Fibroblast of lung (primary cell): ENCODE measurements at regions not wholly inside any gene's neighbourhood (a gene's known extent, or its start where the extent isn't known, plus 50 kb on each side); places are given as distances from the start of the nearest gene placed in this dataset.

Experiments
- DNase-seq, 2 donors: peaks; one replicate each; pipeline versions ENCODE4 v3.0.0 to v3.0.0-alpha.2; 2010; ENCODE audit warnings: low read depth in 2 of 2
- H2AFZ ChIP-seq: 2 replicates; pipeline ENCODE4 v1.5.1; 2012; ENCODE audit warnings: low read length, control low read depth, inconsistent platforms
- H3K27ac ChIP-seq: 2 replicates; pipeline ENCODE4 v1.5.1; 2011; ENCODE audit warnings: low read length, control low read depth; ENCODE audit not compliant: insufficient read depth
- H3K27me3 ChIP-seq: 2 replicates; pipeline ENCODE4 v1.5.1; 2011; ENCODE audit warnings: mild to moderate bottlenecking, low read length; ENCODE audit not compliant: control insufficient read depth, insufficient read depth
- H3K36me3 ChIP-seq: 2 replicates; pipeline ENCODE4 v1.5.1; 2011; ENCODE audit warnings: low read length; ENCODE audit not compliant: control insufficient read depth, insufficient read depth
- H3K4me1 ChIP-seq: 2 replicates; pipeline ENCODE4 v1.5.1; 2011; ENCODE audit warnings: low read length; ENCODE audit not compliant: control insufficient read depth, insufficient read depth; ENCODE audit errors: extremely low read depth
- H3K4me2 ChIP-seq: 2 replicates; pipeline ENCODE4 v1.5.1; 2011; ENCODE audit warnings: low read length, control low read depth; ENCODE audit not compliant: insufficient read depth; ENCODE audit errors: extremely low read depth
- H3K4me3 ChIP-seq, 4 experiments: fragments of 200-600 bp in 1 of 4; sonication (generic) in 1 of 4; replicated peaks in 1 of 4; 2 replicates each; pipeline ENCODE4 v1.5.1; 2011 to 2016; ENCODE audit warnings: low read length in 4 of 4, low read depth in 3 of 4, mild to moderate bottlenecking in 3 of 4, control low read depth in 2 of 4, inconsistent platforms in 1 of 4, mixed read lengths in 1 of 4; ENCODE audit not compliant: insufficient read depth in 1 of 4; ENCODE audit errors: control extremely low read depth in 1 of 4
- H3K79me2 ChIP-seq: 2 replicates; pipeline ENCODE4 v1.5.1; 2012; ENCODE audit warnings: mild to moderate bottlenecking, low read length, inconsistent platforms; ENCODE audit not compliant: control insufficient read depth, insufficient read depth
- H3K9ac ChIP-seq: 2 replicates; pipeline ENCODE4 v1.5.1; 2011; ENCODE audit warnings: mild to moderate bottlenecking, low read length, control low read depth; ENCODE audit not compliant: insufficient read depth
- H3K9me3 ChIP-seq: 2 replicates; pipeline ENCODE4 v1.5.1; 2012; ENCODE audit warnings: low read depth, low read length; ENCODE audit not compliant: control insufficient read depth, insufficient read depth
- H4K20me1 ChIP-seq: 2 replicates; pipeline ENCODE4 v1.5.1; 2011; ENCODE audit warnings: low read length; ENCODE audit not compliant: control insufficient read depth, insufficient read depth; ENCODE audit errors: extremely low read depth
- EZH2 ChIP-seq: IDR thresholded peaks from 2 replicates; pipeline ENCODE4 v1.5.1; 2012; ENCODE audit warnings: low read length, control low read depth, mild to moderate bottlenecking; ENCODE audit errors: missing control alignments
- TF ChIP-seq, protein P1 (sequence below), 2 donors: IDR thresholded peaks in 1 of 2; conservative IDR thresholded peaks in 1 of 2; 1 replicate in 1 of 2; 2 replicates in 1 of 2; pipeline ENCODE4 v1.5.1; 2011 to 2012; ENCODE audit warnings: low read length in 2 of 2, control low read depth in 1 of 2, inconsistent platforms in 1 of 2, low read depth in 1 of 2, mild to moderate bottlenecking in 1 of 2

DNA sequence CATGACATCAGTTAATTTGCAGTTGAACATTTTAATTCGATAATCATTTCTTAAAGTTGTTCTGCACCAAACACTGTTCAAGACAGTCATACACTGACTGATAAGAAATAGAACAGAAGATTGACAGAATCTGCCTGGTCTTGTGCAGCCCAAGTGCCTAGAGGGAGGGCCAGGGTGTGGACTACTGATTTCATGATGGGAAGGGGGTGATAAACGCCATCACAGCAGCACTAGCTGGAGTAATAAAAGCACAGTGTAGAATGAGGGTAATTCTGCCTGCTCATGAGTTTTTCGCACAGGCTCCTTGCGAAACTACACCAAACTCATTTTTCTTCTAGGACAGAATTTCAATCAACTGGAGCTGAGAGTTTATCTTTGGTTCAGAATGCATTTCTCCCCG lies 270.1 kb downstream of the ARL4A start:
- no peak overlapping the region for H3K27ac ChIP-seq
- DNase-seq = no peak
- H2AFZ ChIP-seq = no peak overlapping the region
- H3K4me3 ChIP-seq = no peak overlapping the region
- no peak overlapping the region for H3K9ac ChIP-seq
- TF ChIP-seq, protein P1, sequence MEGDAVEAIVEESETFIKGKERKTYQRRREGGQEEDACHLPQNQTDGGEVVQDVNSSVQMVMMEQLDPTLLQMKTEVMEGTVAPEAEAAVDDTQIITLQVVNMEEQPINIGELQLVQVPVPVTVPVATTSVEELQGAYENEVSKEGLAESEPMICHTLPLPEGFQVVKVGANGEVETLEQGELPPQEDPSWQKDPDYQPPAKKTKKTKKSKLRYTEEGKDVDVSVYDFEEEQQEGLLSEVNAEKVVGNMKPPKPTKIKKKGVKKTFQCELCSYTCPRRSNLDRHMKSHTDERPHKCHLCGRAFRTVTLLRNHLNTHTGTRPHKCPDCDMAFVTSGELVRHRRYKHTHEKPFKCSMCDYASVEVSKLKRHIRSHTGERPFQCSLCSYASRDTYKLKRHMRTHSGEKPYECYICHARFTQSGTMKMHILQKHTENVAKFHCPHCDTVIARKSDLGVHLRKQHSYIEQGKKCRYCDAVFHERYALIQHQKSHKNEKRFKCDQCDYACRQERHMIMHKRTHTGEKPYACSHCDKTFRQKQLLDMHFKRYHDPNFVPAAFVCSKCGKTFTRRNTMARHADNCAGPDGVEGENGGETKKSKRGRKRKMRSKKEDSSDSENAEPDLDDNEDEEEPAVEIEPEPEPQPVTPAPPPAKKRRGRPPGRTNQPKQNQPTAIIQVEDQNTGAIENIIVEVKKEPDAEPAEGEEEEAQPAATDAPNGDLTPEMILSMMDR (conservative IDR thresholded peaks at IDR 0.05 in 1 of 2, IDR thresholded peaks at IDR 0.05 in 1 of 2; ENCODE audit: low read depth in 1 of 2, low read length in 2 of 2) = no peak
- no peak for TF ChIP-seq EZH2
- no peaks in the 10 kb centered on the region for H4K20me1 ChIP-seq
- H3K4me1 ChIP-seq = no peaks in the 10 kb centered on the region
- no peaks in the 10 kb centered on the region for H3K36me3 ChIP-seq
- no peaks in the 10 kb centered on the region for H3K79me2 ChIP-seq
- H3K27me3 ChIP-seq = no peaks in the 10 kb centered on the region
- no peak overlapping the region for H3K4me2 ChIP-seq
- H3K9me3 ChIP-seq = no peaks in the 10 kb centered on the region

DNA sequence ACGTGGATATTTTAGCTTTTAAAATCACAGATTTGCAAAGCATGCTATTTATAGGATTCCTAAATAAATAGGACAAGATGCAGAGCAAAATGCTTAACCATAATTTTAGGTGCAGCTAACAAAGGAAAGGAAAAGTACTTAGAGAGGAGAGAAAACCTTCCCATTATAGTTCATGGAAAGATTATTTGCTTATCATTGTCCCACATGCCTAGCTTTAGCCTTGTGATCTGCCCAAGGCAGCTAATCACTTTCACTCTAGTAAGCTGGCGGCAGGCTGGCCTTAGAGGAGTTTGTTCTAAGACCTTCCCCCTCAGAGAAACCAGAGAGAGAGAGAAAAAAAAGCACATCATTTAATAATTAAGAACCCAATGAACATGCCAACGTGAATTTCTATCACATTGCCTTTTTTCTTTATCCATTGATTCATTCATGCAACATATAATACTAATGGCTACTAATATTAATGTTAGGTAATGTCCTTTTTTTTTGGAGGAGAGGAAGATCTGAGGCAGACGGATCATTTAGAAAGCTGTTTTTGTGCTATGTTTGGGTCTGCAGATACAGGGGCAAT lies 274.6 kb downstream of the ARL4A start:
- H3K9me3 ChIP-seq = no peaks in the 10 kb centered on the region
- no peak overlapping the region for H3K9ac ChIP-seq
- H3K79me2 ChIP-seq = no peaks in the 10 kb centered on the region
- no peak for TF ChIP-seq EZH2
- TF ChIP-seq, protein P1 (conservative IDR thresholded peaks at IDR 0.05 in 1 of 2, IDR thresholded peaks at IDR 0.05 in 1 of 2; ENCODE audit: low read depth in 1 of 2, low read length in 2 of 2) = no peak
- no peak overlapping the region for H3K27ac ChIP-seq
- no peak overlapping the region for H3K4me3 ChIP-seq
- no peak for DNase-seq
- no peak overlapping the region for H2AFZ ChIP-seq
- no peaks in the 10 kb centered on the region for H4K20me1 ChIP-seq
- no peak overlapping the region for H3K4me2 ChIP-seq
- no peaks in the 10 kb centered on the region for H3K4me1 ChIP-seq
- no peaks in the 10 kb centered on the region for H3K27me3 ChIP-seq
- no peaks in the 10 kb centered on the region for H3K36me3 ChIP-seq

DNA sequence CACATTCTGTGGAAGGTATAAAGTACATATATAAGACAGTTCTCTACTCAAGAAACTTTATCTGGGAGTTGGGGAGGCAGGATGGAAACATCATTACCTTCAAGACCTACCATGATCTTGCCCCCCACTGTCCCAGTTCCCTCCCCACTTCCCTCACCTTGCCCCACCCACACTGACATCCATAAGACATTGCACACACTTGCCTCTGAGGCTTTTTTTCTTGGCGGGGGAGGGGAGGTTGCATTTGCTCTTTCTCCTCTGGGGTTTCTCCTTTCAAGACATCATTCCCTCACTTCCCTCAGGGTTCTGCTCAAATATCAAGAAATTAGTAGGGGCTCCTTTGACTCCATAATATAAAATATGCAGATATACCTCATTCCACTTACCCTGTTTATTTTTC lies 276.0 kb downstream of the ARL4A start:
- H3K4me2 ChIP-seq = no peak overlapping the region
- no peaks in the 10 kb centered on the region for H3K4me1 ChIP-seq
- H3K79me2 ChIP-seq = no peaks in the 10 kb centered on the region
- H4K20me1 ChIP-seq = no peaks in the 10 kb centered on the region
- H3K36me3 ChIP-seq = no peaks in the 10 kb centered on the region
- H3K4me3 ChIP-seq = no peak overlapping the region
- H3K9me3 ChIP-seq = no peaks in the 10 kb centered on the region
- no peak overlapping the region for H3K27ac ChIP-seq
- no peak for DNase-seq
- no peak for TF ChIP-seq EZH2
- TF ChIP-seq, protein P1 (conservative IDR thresholded peaks at IDR 0.05 in 1 of 2, IDR thresholded peaks at IDR 0.05 in 1 of 2; ENCODE audit: low read depth in 1 of 2, low read length in 2 of 2) = no peak
- no peak overlapping the region for H3K9ac ChIP-seq
- no peak overlapping the region for H2AFZ ChIP-seq
- no peaks in the 10 kb centered on the region for H3K27me3 ChIP-seq
